HS-27A (cell line): ENCODE measurements at regions not wholly inside any gene's neighbourhood (a gene's known extent, or its start where the extent isn't known, plus 50 kb on each side); places are given as distances from the start of the nearest gene placed in this dataset.
"Not testable (repeated sequence)": the region's sequence is repeated elsewhere in the genome, so short reads cannot be mapped to it uniquely, and the experiment has no call there.

Experiments used
- DNase-seq: peaks from one replicate; pipeline ENCODE4 v3.0.0-alpha.2; 2012; ENCODE audit warnings: low read depth, missing footprints

DNA sequence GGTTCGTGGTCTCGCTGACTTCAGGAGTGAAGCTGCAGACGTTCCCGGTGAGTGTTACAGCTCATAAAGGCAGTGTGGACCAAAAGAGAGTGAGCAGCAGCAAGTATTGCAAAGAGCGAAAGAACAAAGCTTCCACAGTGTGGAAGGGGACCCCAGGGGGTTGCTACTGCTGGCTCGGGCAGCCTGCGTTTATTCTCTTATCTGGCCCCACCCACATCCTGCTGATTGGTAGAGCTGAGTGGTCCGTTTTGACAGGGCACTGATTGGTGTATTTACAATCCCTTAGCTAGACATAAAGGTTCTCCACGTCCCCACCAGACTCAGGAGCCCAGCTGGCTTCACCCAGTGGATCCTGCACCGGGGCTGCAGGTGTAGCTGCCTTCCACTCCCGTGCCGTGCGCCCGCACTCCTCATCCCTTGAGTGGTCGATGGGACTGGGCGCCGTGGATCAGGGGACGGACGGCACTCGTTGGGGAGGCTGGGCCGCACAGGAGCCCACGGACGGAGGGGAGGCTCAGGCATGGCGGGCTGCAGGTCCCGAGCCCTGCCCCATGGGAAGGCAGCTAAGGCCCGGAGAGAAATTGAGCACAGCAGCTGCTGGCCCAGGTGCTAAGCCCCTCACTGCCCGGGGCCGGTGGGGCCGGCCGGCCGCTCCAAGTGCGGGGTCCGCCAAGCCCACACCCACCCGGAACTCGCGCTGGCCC is 2661.6 kb upstream of the PCDH20 start:
- not testable (repeated sequence) for DNase-seq

DNA sequence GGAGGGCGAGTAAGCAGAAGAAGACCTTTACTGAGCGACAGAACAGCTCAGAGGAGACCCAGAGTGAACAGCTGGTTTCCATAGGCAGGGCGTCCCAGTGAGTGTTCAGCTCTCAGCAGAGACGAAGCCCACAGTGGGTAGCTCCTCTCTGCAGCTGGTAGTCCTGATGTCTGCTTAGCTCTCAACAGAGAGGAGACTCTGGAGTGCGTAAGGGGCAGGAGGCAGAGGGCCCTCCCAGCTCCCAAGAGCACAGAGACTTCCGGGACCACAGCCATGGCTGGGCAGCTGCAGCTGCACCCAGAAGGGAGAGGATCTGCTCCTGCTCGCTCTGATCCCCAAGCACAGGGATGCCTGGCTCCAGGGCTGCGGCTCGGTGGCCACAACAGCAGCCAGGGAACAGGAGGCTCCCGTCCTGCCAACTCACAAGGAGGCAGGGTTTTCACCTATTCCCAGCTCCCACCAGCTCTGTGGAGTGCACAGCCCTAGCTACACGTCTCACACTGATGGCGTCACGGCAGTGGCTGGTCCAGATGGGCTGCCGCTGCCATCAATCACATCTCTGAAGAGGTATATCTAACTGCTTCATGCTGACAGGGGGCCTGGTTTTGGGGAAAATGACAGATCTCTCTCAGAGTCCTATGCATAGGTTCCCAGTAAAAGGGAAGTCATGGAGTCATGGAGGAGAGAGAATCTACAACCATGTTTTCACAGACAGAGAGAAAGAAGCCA is 2660.1 kb upstream of the PCDH20 start:
- DNase-seq = no peak

GRCh38 chr13:64074971-64075474 is 2659.4 kb upstream of the PCDH20 start:
- DNase-seq = no peak

DNA sequence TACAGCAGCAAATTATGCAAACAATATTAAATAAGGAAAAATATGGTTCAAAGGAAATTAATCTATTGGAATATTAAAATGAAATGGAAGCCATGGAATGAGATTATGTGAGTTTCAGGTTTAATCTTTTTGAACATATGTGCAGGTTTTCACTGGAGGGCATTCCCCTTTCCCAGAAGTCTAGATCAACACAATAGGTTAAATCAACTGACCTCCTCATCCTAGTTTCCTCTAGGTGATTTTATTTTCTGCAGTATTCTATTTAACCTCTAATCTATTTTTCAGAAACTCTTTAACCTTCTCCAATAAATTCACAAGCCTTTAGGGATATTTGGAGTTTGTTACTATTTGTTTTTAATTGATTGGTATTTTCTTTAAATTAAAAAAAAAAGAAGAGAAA is 2657.6 kb upstream of the PCDH20 start:
- no peak for DNase-seq

- DNase-seq = no peak
Observed at GRCh38 chr13:64071352-64071751, 2655.7 kb upstream of the PCDH20 start.

GRCh38 chr13:64069892-64070291 is 2654.2 kb upstream of the PCDH20 start:
- DNase-seq = no peak

DNA sequence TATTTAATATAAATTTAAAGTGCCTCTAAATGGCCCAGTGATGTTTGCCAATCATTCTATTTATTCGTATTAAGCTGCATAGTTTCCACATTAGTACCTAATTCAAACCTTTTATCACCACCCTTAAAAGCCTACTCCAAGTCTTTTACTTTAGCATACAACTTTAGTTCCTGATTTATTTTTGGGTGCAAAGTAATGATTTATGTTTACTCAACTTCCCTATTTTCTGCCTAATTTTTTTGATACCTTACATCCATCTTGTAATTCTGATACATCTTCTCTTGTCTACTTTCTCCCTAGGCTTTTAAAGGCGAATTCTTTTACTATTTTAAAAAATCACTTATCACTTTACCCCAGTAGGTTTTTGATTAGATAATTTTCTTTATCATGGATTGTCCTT is 2651.1 kb upstream of the PCDH20 start:
- no peak for DNase-seq

- DNase-seq = no peak
Observed at GRCh38 chr13:64061649-64062048, 2646.0 kb upstream of the PCDH20 start.

- no peak for DNase-seq
Observed at GRCh38 chr13:64057372-64058020, 2641.8 kb upstream of the PCDH20 start.

GRCh38 chr13:64054321-64054720 is 2638.7 kb upstream of the PCDH20 start:
- DNase-seq = no peak

DNA sequence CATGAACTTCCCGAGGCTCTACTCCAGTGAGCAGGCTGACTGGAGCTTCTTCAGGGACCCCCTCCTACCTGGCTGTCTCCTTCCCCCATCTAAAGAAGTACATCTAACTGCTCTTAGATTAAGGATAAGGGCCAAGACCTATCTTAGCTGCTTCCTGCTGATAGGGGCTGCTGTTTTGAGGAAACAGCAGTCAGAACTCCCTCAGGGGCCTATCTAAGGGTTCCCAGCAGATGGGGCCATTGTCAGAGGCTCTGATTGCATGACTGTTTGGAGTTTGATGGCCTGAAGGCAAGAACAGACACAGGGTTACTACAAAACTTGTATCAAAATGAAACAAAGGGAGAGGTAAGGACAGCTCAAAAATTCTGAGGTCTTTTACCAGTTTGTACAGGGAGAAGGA is 2636.9 kb upstream of the PCDH20 start:
- no peak for DNase-seq

- no peak for DNase-seq
Observed at GRCh38 chr13:64051278-64051677, 2635.6 kb upstream of the PCDH20 start.

DNA sequence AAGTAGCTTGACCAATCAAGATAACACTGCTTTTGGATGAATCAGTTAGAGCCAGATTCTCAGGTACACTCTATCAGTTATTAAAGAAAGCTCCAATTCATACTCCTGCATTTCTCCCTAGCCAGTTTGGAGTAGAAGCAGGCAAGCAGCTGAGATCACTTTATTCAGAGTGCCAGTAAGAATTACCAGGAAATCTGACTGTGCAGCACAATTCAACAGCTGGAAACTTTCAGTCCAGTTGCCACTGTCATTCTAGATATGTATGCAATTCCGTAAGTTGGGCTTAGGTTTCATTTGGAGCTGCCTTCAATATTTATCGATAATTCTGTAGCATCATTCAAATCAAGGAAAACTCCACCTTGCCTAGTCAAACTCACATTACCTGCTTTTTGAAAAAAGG is 2625.6 kb upstream of the PCDH20 start:
- DNase-seq = no peak

DNA sequence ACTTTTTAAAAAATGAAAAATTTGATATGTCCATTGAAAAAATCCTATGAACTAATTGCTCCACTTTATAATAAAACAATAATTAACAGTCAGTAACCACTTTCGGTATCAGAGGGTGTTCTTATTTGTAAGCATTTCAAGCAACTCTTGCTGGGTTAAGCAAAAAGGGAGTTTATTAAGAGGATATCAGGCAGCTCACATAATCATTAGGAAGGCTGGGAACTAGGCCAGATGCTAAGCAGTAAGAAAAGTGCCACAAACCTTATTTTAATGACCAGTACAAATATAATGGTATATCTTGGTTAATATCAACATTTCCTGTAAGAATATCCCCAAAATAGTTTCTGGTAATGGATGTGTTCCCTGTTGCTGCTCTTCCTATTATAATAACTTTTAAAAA is 2618.3 kb upstream of the PCDH20 start:
- DNase-seq = no peak

DNA sequence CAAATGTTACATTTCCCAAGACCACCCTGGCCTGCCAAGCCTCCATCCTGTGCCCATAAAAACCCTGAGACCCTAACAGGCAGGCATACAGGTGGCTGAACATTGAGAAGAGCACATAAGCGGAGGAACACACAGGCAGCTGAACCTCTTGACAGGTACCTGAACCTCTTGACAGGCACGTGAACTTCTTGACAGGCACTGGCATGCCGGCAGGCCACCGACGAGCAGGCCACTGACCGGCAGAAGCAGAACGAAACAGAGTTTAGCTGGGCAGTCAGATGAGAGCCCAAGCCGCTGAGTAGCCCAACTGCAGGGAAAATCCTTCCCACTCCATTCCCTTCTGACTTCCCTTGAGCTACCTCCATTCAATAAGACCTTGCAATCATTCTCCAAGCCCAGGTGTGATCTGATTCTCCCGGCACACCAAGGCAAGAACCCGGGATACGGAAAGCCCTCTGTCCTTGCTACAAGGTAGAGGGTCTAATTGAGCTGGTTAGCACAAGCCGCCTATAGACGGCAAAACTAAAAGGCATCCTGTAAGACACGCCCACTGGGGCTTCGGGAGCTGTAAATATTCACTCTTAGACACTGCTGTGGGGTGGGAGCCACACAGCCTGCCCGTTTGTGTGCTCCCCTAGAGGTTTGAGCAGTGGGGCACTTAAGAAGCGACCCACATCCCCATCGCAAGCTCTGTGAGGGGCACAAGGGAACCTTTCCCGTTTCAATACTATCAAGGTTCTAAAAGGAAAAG is 2613.9 kb upstream of the PCDH20 start:
- no peak for DNase-seq

DNA sequence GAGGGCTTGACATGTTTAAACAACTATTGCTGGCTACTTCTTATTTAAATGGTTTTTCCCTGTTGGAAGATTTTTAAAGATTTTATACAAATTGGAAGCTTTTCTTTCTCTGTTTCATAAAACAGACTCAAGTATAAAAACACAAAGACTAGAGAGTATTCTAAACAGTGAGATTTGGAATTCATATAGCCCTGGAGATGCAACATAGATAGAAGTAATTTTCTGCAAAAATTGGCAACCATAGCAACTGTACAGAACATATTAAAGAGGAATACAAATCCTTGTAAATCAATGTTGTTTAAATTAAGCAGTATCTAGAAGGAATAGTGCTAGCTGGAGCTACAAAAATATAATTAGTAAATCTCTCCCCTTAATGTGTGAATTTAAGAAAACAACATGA is 2612.9 kb upstream of the PCDH20 start:
- no peak for DNase-seq

DNA sequence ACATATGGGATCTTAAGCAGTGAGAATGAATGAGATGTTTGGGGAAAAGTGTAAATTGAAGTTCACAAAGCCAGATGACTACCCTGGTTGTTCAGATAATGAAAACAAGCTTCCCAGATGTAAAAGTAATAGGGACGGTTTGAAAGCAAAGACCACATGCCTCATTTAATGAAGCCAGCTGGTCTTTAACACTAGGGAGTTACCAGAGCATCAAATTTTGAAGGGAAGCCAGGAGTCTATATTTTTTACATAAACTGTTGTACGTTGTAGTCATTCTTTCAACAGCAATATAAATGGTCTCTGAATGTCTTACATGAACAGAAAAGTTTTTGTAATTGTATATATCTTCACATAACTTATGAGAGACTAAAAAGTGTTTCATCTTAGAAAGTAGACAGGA is 2604.5 kb upstream of the PCDH20 start:
- DNase-seq = no peak

GRCh38 chr13:64007339-64007738 is 2591.7 kb upstream of the PCDH20 start:
- no peak for DNase-seq

GRCh38 chr13:64000321-64000720 is 2584.7 kb upstream of the PCDH20 start:
- no peak for DNase-seq

GRCh38 chr13:63999614-64000305 is 2584.1 kb upstream of the PCDH20 start:
- no peak for DNase-seq

GRCh38 chr13:63983366-63983765 is 2567.7 kb upstream of the PCDH20 start:
- no peak for DNase-seq

DNA sequence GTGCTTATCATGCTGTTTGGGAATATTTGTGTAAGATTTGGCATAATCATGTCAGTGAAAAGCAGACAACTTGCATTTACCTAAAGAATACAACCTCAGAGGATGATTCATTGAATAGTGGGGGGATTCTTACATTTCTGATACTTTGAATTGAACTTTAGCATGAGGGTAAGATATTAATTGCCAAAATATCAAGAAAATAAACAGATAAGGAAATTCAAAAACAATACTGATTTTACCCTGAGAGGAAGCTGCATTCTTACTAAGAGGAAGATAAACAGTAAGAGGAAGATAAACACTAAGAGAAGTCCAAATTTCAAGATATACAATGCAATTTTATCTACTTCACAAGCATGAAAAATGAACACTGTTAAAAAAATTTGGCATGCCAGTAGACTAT is 2564.3 kb upstream of the PCDH20 start:
- DNase-seq = no peak
